Activated effector memory CD4-positive, alpha-beta T cell treated with anti-CD3 and anti-CD28 coated beads, Interleukin-2, amount 50 U/mL, for 16 hours (primary cell): ENCODE measurements at regions not wholly inside any gene's neighbourhood (a gene's known extent, or its start where the extent isn't known, plus 50 kb on each side); places are given as distances from the start of the nearest gene placed in this dataset.

Source experiments
- DNase-seq: peaks from one replicate; pipeline ENCODE4 v3.0.0-alpha.2; 2020

DNA sequence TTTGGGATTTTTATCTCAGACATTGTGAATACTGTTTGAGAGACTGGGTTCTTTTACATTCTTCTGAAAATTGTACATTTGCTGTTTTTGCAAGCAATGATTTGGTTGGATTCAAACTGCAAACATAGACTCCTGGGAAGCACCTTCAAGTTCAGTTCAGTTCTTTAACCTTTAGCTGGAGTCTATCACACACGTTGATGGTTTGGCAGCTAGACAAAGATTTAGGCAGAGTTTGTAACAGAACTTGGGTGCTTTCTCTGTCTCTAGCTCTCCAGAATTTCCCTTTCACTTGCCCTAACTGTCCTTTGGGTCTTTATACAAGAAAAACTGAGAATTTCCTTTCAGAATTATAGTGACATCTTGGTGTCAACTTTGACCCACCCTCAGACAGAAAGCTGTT is 556.6 kb downstream of the DIAPH3 start:
- no peak for DNase-seq

- no peak for DNase-seq
Measured at GRCh38 chr13:59607780-59608233, 555.9 kb downstream of the DIAPH3 start.

- no peak for DNase-seq
Measured at GRCh38 chr13:59609421-59609820, 554.3 kb downstream of the DIAPH3 start.
